ENCODE measurements at regions not wholly inside any gene's neighbourhood (a gene's known extent, or its start where the extent isn't known, plus 50 kb on each side); places are given as distances from the start of the nearest gene placed in this dataset.

DNA sequence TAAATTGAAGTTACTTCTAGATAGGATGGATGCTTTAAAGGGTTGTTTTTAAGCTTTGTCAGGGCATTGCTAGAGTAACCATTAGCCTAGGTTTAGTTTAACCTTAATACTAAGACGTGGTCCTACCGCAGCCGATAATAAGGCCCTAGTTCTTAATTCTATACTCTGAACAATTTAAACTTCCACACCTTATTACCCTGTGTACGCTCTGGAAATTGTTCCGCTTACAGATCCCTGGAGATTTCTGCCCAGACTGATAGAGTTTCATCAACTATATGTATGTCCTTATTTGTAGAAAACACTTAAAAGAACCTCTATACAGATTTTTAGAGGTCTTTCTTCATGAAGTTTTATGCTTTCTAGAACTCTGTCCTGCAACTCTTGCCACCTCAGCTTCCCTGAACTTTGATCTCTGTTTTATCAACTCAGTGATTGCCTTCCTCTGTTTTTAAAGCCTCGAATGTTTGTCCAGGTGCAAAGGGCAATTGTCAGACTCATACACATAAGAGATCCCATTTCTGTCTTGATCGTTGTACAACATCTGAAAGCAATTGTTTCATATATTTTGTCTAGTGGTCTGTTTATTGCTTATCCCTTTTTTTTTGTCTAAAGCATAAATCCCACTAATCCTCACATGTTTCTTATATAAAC, 71.1 kb upstream of the VCX start:
- no peaks in the 10 kb centered on the region for H3K27me3 ChIP-seq (ENCODE audit: low read depth)
- DNase-seq = no peak
- no peaks in the 10 kb centered on the region for H3K36me3 ChIP-seq
- intact Hi-C loops (cut with micrococcal nuclease) = no loop called here
- no peaks in the 10 kb centered on the region for H3K9me3 ChIP-seq (replicated peaks)
- no peak overlapping the region for H3K4me3 ChIP-seq
- H3K4me1 ChIP-seq = no peaks in the 10 kb centered on the region
- TF ChIP-seq, protein P1, sequence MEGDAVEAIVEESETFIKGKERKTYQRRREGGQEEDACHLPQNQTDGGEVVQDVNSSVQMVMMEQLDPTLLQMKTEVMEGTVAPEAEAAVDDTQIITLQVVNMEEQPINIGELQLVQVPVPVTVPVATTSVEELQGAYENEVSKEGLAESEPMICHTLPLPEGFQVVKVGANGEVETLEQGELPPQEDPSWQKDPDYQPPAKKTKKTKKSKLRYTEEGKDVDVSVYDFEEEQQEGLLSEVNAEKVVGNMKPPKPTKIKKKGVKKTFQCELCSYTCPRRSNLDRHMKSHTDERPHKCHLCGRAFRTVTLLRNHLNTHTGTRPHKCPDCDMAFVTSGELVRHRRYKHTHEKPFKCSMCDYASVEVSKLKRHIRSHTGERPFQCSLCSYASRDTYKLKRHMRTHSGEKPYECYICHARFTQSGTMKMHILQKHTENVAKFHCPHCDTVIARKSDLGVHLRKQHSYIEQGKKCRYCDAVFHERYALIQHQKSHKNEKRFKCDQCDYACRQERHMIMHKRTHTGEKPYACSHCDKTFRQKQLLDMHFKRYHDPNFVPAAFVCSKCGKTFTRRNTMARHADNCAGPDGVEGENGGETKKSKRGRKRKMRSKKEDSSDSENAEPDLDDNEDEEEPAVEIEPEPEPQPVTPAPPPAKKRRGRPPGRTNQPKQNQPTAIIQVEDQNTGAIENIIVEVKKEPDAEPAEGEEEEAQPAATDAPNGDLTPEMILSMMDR (IDR thresholded peaks at IDR 0.05; ENCODE audit: borderline replicate concordance) = no peak
- no peak overlapping the region for H3K27ac ChIP-seq (replicated peaks)

DNA sequence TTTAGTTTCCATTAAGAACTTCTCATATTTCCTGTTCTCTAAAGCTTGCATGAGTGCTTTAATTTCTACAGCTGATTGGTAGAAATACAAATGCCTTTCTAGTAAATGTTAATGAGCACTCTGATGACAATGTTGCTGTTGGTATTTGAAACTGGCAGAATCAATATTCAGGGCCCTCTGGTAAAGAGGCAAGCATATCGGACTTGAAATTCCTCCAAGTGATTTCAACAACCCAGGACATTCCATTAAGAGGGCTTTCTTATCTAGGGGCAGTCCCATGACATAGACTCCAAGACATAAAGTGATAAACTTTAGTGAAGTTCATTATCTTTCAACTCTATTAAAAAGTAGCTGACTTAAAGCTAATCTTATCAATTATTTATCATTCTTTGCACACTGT, 83.1 kb upstream of the VCX start:
- no peaks in the 10 kb centered on the region for H3K9me3 ChIP-seq (replicated peaks)
- H3K4me1 ChIP-seq = no peaks in the 10 kb centered on the region
- TF ChIP-seq, protein P1 (IDR thresholded peaks at IDR 0.05; ENCODE audit: borderline replicate concordance) = no peak
- intact Hi-C loops (cut with micrococcal nuclease) = no loop called here
- H3K36me3 ChIP-seq = no peaks in the 10 kb centered on the region
- no peaks in the 10 kb centered on the region for H3K27me3 ChIP-seq (ENCODE audit: low read depth)
- H3K4me3 ChIP-seq = no peak overlapping the region
- no peak overlapping the region for H3K27ac ChIP-seq (replicated peaks)
- no peak for DNase-seq

DNA sequence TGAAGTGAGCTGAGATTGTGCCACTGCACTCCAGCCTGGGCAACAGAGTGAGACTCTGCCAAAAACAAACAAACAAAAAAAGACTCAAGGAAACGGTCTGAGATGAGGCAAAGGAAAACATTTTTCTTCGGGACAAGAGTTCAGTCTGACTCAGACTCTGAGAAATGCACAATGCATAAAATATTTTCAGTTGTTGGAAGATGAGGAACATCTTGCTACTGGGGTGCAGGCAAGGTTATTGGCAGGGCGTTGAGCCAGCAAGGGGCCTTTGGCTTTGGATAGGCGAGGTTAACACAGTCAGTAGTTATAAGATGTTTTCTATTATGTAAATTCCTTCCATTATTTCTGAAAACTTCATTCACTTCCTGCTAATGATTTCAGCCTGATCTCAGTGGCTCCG, 96.1 kb upstream of the VCX start:
- TF ChIP-seq, protein P1 (IDR thresholded peaks at IDR 0.05; ENCODE audit: borderline replicate concordance) = no peak
- Histone ChIP-seq H3K36me3 (no peaks in the 10 kb centered on the region), H3K9me3 (replicated peaks) (no peaks in the 10 kb centered on the region), H3K27me3 (ENCODE audit: low read depth) (no peaks in the 10 kb centered on the region), H3K4me3 (no peak overlapping the region), H3K27ac (replicated peaks) (no peak overlapping the region), H3K4me1 (no peaks in the 10 kb centered on the region)
- intact Hi-C loops (cut with micrococcal nuclease) = no loop called here
- no peak for DNase-seq

DNA sequence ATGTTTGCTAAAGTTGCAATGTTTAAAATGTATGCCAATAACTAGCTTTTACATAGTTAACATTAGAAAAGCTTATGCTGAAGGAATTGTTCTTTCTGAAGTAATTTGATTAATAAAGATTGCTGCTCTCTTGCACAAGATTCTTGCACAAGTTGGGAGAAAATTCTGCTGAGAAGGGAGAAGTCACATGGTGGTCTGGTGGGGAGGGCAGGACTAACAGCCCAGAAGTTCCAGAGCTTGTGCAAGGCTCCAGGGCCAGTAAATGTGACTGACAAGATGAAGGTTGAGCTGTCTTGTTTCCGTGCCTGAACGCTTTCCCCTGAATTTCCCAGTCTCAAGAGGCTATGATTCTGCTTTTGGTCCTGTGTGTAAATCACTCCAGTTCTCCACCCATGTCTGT, 112.9 kb upstream of the VCX start:
- TF ChIP-seq, protein P1 (IDR thresholded peaks at IDR 0.05; ENCODE audit: borderline replicate concordance) = no peak
- Histone ChIP-seq H3K36me3 (no peaks in the 10 kb centered on the region), H3K4me3 (no peak overlapping the region), H3K27ac (replicated peaks) (no peak overlapping the region), H3K9me3 (replicated peaks) (no peaks in the 10 kb centered on the region), H3K4me1 (no peaks in the 10 kb centered on the region), H3K27me3 (ENCODE audit: low read depth) (no peaks in the 10 kb centered on the region)
- DNase-seq = no peak
- intact Hi-C loops (cut with micrococcal nuclease) = no loop called here

DNA sequence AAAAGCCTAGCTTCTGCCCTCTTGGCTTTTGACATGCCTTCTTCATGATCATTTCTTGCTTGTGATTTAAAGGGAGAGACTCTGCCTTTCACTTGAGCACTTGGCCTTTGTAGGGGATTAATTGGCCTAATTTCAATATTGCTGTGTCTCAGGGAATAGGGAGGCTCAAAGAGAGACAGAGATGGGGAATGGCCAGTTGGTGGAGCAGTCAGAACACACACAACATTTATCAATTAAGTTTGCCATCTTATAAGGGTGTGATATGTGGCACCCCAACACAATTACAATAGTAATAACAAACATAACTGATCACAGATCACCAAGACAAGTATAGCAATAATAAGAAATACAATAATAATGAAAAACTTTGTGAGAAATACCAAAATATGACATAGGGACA, 122.5 kb upstream of the VCX start:
- Histone ChIP-seq H3K4me1 (no peaks in the 10 kb centered on the region), H3K27ac (replicated peaks) (no peak overlapping the region), H3K27me3 (ENCODE audit: low read depth) (no peaks in the 10 kb centered on the region), H3K9me3 (replicated peaks) (no peaks in the 10 kb centered on the region), H3K36me3 (no peaks in the 10 kb centered on the region), H3K4me3 (no peak overlapping the region)
- intact Hi-C loops (cut with micrococcal nuclease) = no loop called here
- TF ChIP-seq, protein P1 (IDR thresholded peaks at IDR 0.05; ENCODE audit: borderline replicate concordance) = peak; percentile 9
- DNase-seq = no peak
